ENCODE measurements at regions not wholly inside any gene's neighbourhood (a gene's known extent, or its start where the extent isn't known, plus 50 kb on each side); places are given as distances from the start of the nearest gene placed in this dataset.

- no TSS peak for BruUV-seq (replicated peaks)
- Histone ChIP-seq H4K20me1 (ENCODE audit: insufficient read depth, low read length) (no peaks in the 10 kb centered on the region), H2AFZ (ENCODE audit: low read length) (no peak overlapping the region), H3K4me1 (ENCODE audit: insufficient read depth, low read length, poor library complexity, severe bottlenecking) (no peaks in the 10 kb centered on the region), H3K4me3 (ENCODE audit: low read depth, low read length, poor library complexity, severe bottlenecking) (no peak overlapping the region), H3K36me3 (ENCODE audit: insufficient read depth, low read length) (no peaks in the 10 kb centered on the region), H3K9me2 (ENCODE audit: insufficient read depth, low read length) (no peaks in the 10 kb centered on the region), H3K27ac (ENCODE audit: low read depth, low read length, poor library complexity, severe bottlenecking) (no peak overlapping the region), H3K4me2 (ENCODE audit: low read length) (no peak overlapping the region), H3K79me2 (ENCODE audit: insufficient read depth, low read depth, low read length) (no peaks in the 10 kb centered on the region), H3K9me3 (ENCODE audit: low read length) (no peaks in the 10 kb centered on the region)
- CTCF ChIA-PET (ENCODE audit: unreplicated experiment): no interaction called here
- intact Hi-C loops (cut with micrococcal nuclease; ENCODE audit: unreplicated experiment): no loop called here
- no peak for DNase-seq (ENCODE audit: low spot score)
- POLR2A ChIA-PET: no interaction called here
- TF ChIP-seq EZH2phosphoT487 (IDR thresholded peaks at IDR 0.05; ENCODE audit: borderline replicate concordance, low read depth, low read length) (no peak), CTCF (conservative IDR thresholded peaks at IDR 0.05; ENCODE audit: low read length) (no peak)
These were observed 184.3 kb downstream of the TTLL2 start for GRCh38 chr6:167508919-167509852.

- BruUV-seq (replicated peaks): no TSS peak
- H4K20me1 ChIP-seq (ENCODE audit: insufficient read depth, low read length): no peaks in the 10 kb centered on the region
- H3K79me2 ChIP-seq (ENCODE audit: insufficient read depth, low read depth, low read length): no peaks in the 10 kb centered on the region
- no peaks in the 10 kb centered on the region for H3K9me2 ChIP-seq (ENCODE audit: insufficient read depth, low read length)
- DNase-seq (ENCODE audit: low spot score): no peak
- H3K36me3 ChIP-seq (ENCODE audit: insufficient read depth, low read length): no peaks in the 10 kb centered on the region
- ChIA-PET CTCF (ENCODE audit: unreplicated experiment) (no interaction called here), POLR2A (no interaction called here)
- TF ChIP-seq EZH2phosphoT487 (IDR thresholded peaks at IDR 0.05; ENCODE audit: borderline replicate concordance, low read depth, low read length) (no peak), CTCF (conservative IDR thresholded peaks at IDR 0.05; ENCODE audit: low read length) (no peak)
- H3K4me3 ChIP-seq (ENCODE audit: low read depth, low read length, poor library complexity, severe bottlenecking): no peak overlapping the region
- intact Hi-C loops (cut with micrococcal nuclease; ENCODE audit: unreplicated experiment): no loop called here
- H3K4me1 ChIP-seq (ENCODE audit: insufficient read depth, low read length, poor library complexity, severe bottlenecking): no peaks in the 10 kb centered on the region
- H3K9me3 ChIP-seq (ENCODE audit: low read length): no peaks in the 10 kb centered on the region
- H3K27ac ChIP-seq (ENCODE audit: low read depth, low read length, poor library complexity, severe bottlenecking): no peak overlapping the region
- no peak overlapping the region for H2AFZ ChIP-seq (ENCODE audit: low read length)
- no peak overlapping the region for H3K4me2 ChIP-seq (ENCODE audit: low read length)
These were observed 185.0 kb downstream of the TTLL2 start for GRCh38 chr6:167509853-167510220.

GRCh38 chr6:167510648-167511047, 185.8 kb downstream of the TTLL2 start:
- no peak for TF ChIP-seq EZH2phosphoT487 (IDR thresholded peaks at IDR 0.05; ENCODE audit: borderline replicate concordance, low read depth, low read length)
- TF ChIP-seq CTCF (conservative IDR thresholded peaks at IDR 0.05; ENCODE audit: low read length): no peak
- H3K9me3 ChIP-seq (ENCODE audit: low read length): no peaks in the 10 kb centered on the region
- H3K36me3 ChIP-seq (ENCODE audit: insufficient read depth, low read length): no peaks in the 10 kb centered on the region
- ChIA-PET POLR2A (no interaction called here), CTCF (ENCODE audit: unreplicated experiment) (no interaction called here)
- H3K9me2 ChIP-seq (ENCODE audit: insufficient read depth, low read length): no peaks in the 10 kb centered on the region
- BruUV-seq (replicated peaks): no TSS peak
- H3K79me2 ChIP-seq (ENCODE audit: insufficient read depth, low read depth, low read length): no peaks in the 10 kb centered on the region
- no peak overlapping the region for H3K27ac ChIP-seq (ENCODE audit: low read depth, low read length, poor library complexity, severe bottlenecking)
- no peak overlapping the region for H3K4me2 ChIP-seq (ENCODE audit: low read length)
- no peak overlapping the region for H2AFZ ChIP-seq (ENCODE audit: low read length)
- H3K4me3 ChIP-seq (ENCODE audit: low read depth, low read length, poor library complexity, severe bottlenecking): no peak overlapping the region
- H4K20me1 ChIP-seq (ENCODE audit: insufficient read depth, low read length): no peaks in the 10 kb centered on the region
- intact Hi-C loops (cut with micrococcal nuclease; ENCODE audit: unreplicated experiment): no loop called here
- no peak for DNase-seq (ENCODE audit: low spot score)
- H3K4me1 ChIP-seq (ENCODE audit: insufficient read depth, low read length, poor library complexity, severe bottlenecking): no peaks in the 10 kb centered on the region
